ENCODE measurements at regions not wholly inside any gene's neighbourhood (a gene's known extent, or its start where the extent isn't known, plus 50 kb on each side); places are given as distances from the start of the nearest gene placed in this dataset.

- ChIA-PET POLR2A (no interaction called here), CTCF (no interaction called here)
- Mint-ChIP-seq H3K27ac (no peak overlapping the region), H3K4me1 (no peaks in the 10 kb centered on the region), H3K9me3 (ENCODE audit: low read depth) (peaks cover 6% of the 10 kb centered on the region), H3K27me3 (no peaks in the 10 kb centered on the region), H3K36me3 (ENCODE audit: low read depth) (no peaks in the 10 kb centered on the region), H3K4me3 (no peak overlapping the region)
- DNase-seq (no peak), ATAC-seq (no peak)
- intact Hi-C loops (cut with DNase I, micrococcal nuclease): no loop called here
Measured at GRCh38 chr4:63787326-63787725, 621.9 kb downstream of the TECRL start.

GRCh38 chr4:63786171-63786570 lies 623.1 kb downstream of the TECRL start:
- intact Hi-C loops (cut with DNase I, micrococcal nuclease): no loop called here
- Mint-ChIP-seq H3K27me3 (no peaks in the 10 kb centered on the region), H3K4me3 (no peak overlapping the region), H3K4me1 (no peaks in the 10 kb centered on the region), H3K27ac (no peak overlapping the region), H3K9me3 (ENCODE audit: low read depth) (peaks cover 11% of the 10 kb centered on the region), H3K36me3 (ENCODE audit: low read depth) (no peaks in the 10 kb centered on the region)
- no peak for DNase-seq
- no peak for ATAC-seq
- ChIA-PET POLR2A (no interaction called here), CTCF (interaction anchor here (0.6 kb wide), 1 partner anchor 1162 kb away, joined by 5 read pairs; no protein-coding TSS in a partner anchor)

GRCh38 chr4:63784822-63785221 lies 624.4 kb downstream of the TECRL start:
- ChIA-PET CTCF (no interaction called here), POLR2A (no interaction called here)
- ATAC-seq (no peak), DNase-seq (no peak)
- Mint-ChIP-seq H3K36me3 (ENCODE audit: low read depth) (no peaks in the 10 kb centered on the region), H3K27me3 (no peaks in the 10 kb centered on the region), H3K4me3 (no peak overlapping the region), H3K27ac (no peak overlapping the region), H3K4me1 (no peaks in the 10 kb centered on the region), H3K9me3 (ENCODE audit: low read depth) (peaks cover 11% of the 10 kb centered on the region)
- intact Hi-C loops (cut with DNase I, micrococcal nuclease): no loop called here

- Mint-ChIP-seq H3K27ac (no peak overlapping the region), H3K4me3 (no peak overlapping the region), H3K9me3 (ENCODE audit: low read depth) (peaks cover 12% of the 10 kb centered on the region), H3K27me3 (no peaks in the 10 kb centered on the region), H3K4me1 (no peaks in the 10 kb centered on the region), H3K36me3 (ENCODE audit: low read depth) (no peaks in the 10 kb centered on the region)
- CTCF ChIA-PET: no interaction called here
- POLR2A ChIA-PET: no interaction called here
- DNase-seq (no peak), ATAC-seq (no peak)
- intact Hi-C loops (cut with DNase I, micrococcal nuclease): no loop called here
Measured at GRCh38 chr4:63777601-63778000, 631.6 kb downstream of the TECRL start.

- CTCF ChIA-PET: no interaction called here
- POLR2A ChIA-PET: no interaction called here
- H3K36me3 Mint-ChIP-seq (ENCODE audit: low read depth): no peaks in the 10 kb centered on the region
Measured at GRCh38 chr4:63764400-63764799, 644.9 kb downstream of the TECRL start.

GRCh38 chr4:63757929-63758328 lies 651.3 kb downstream of the TECRL start:
- Mint-ChIP-seq H3K4me1 (no peaks in the 10 kb centered on the region), H3K4me3 (no peak overlapping the region), H3K36me3 (ENCODE audit: low read depth) (no peaks in the 10 kb centered on the region), H3K9me3 (ENCODE audit: low read depth) (peaks cover 9% of the 10 kb centered on the region), H3K27me3 (no peaks in the 10 kb centered on the region), H3K27ac (no peak overlapping the region)
- no peak for DNase-seq
- no peak for ATAC-seq
- ChIA-PET POLR2A (no interaction called here), CTCF (no interaction called here)
- intact Hi-C loops (cut with DNase I, micrococcal nuclease): no loop called here

More at GRCh38 chr4:63764400-63764799, 644.9 kb downstream of the TECRL start:
- Mint-ChIP-seq H3K4me1 (no peaks in the 10 kb centered on the region), H3K4me3 (no peak overlapping the region), H3K27ac (no peak overlapping the region), H3K9me3 (ENCODE audit: low read depth) (peaks cover 4% of the 10 kb centered on the region), H3K27me3 (no peaks in the 10 kb centered on the region)
- ATAC-seq (no peak), DNase-seq (no peak)
- intact Hi-C loops (cut with DNase I, micrococcal nuclease): no loop called here

GRCh38 chr4:63742882-63743281 lies 666.4 kb downstream of the TECRL start:
- no peak for DNase-seq
- POLR2A ChIA-PET: no interaction called here
- Mint-ChIP-seq H3K36me3 (ENCODE audit: low read depth) (no peaks in the 10 kb centered on the region), H3K27ac (no peak overlapping the region), H3K4me3 (no peak overlapping the region), H3K27me3 (no peaks in the 10 kb centered on the region), H3K9me3 (ENCODE audit: low read depth) (peaks cover 4% of the 10 kb centered on the region), H3K4me1 (no peaks in the 10 kb centered on the region)
- intact Hi-C loops (cut with DNase I, micrococcal nuclease): no loop called here
- CTCF ChIA-PET: no interaction called here
- ATAC-seq: no peak

- POLR2A ChIA-PET: no interaction called here
- intact Hi-C loops (cut with DNase I, micrococcal nuclease): no loop called here
- Mint-ChIP-seq H3K4me1 (no peaks in the 10 kb centered on the region), H3K9me3 (ENCODE audit: low read depth) (peaks cover 13% of the 10 kb centered on the region), H3K27me3 (no peaks in the 10 kb centered on the region), H3K4me3 (no peak overlapping the region), H3K36me3 (ENCODE audit: low read depth) (no peaks in the 10 kb centered on the region), H3K27ac (no peak overlapping the region)
- CTCF ChIA-PET: interaction anchor here (0.6 kb wide), 1 partner anchor 153 kb away, joined by 3 read pairs; no protein-coding TSS in a partner anchor
- ATAC-seq (no peak), DNase-seq (no peak)
Measured at GRCh38 chr4:63729519-63729918, 679.7 kb downstream of the TECRL start.

- DNase-seq: no peak
- Mint-ChIP-seq H3K27ac (no peak overlapping the region), H3K27me3 (no peaks in the 10 kb centered on the region), H3K36me3 (ENCODE audit: low read depth) (no peaks in the 10 kb centered on the region), H3K4me3 (no peak overlapping the region), H3K9me3 (ENCODE audit: low read depth) (peaks cover 12% of the 10 kb centered on the region), H3K4me1 (no peaks in the 10 kb centered on the region)
- no peak for ATAC-seq
- intact Hi-C loops (cut with DNase I, micrococcal nuclease): no loop called here
- CTCF ChIA-PET: no interaction called here
- POLR2A ChIA-PET: no interaction called here
Measured at GRCh38 chr4:63728480-63729177, 680.6 kb downstream of the TECRL start.

- intact Hi-C loops (cut with DNase I, micrococcal nuclease): no loop called here
- Mint-ChIP-seq H3K9me3 (ENCODE audit: low read depth) (no peaks in the 10 kb centered on the region), H3K4me1 (no peaks in the 10 kb centered on the region), H3K4me3 (no peak overlapping the region), H3K36me3 (ENCODE audit: low read depth) (no peaks in the 10 kb centered on the region), H3K27ac (no peak overlapping the region), H3K27me3 (no peaks in the 10 kb centered on the region)
- ATAC-seq (no peak), DNase-seq (no peak)
- ChIA-PET POLR2A (no interaction called here), CTCF (no interaction called here)
Measured at GRCh38 chr4:63717384-63717783, 691.9 kb downstream of the TECRL start.

GRCh38 chr4:63708661-63709060 lies 700.6 kb downstream of the TECRL start:
- no peak for DNase-seq
- Mint-ChIP-seq H3K27ac (no peak overlapping the region), H3K9me3 (ENCODE audit: low read depth) (peaks cover 2% of the 10 kb centered on the region), H3K36me3 (ENCODE audit: low read depth) (no peaks in the 10 kb centered on the region), H3K4me1 (no peaks in the 10 kb centered on the region), H3K4me3 (no peak overlapping the region), H3K27me3 (no peaks in the 10 kb centered on the region)
- ChIA-PET POLR2A (no interaction called here), CTCF (no interaction called here)
- intact Hi-C loops (cut with DNase I, micrococcal nuclease): no loop called here
- no peak for ATAC-seq

GRCh38 chr4:63700569-63700968 lies 708.7 kb downstream of the TECRL start:
- ChIA-PET CTCF (no interaction called here), POLR2A (no interaction called here)
- ATAC-seq: no peak
- Mint-ChIP-seq H3K4me3 (no peak overlapping the region), H3K27ac (no peak overlapping the region), H3K9me3 (ENCODE audit: low read depth) (peaks cover 5% of the 10 kb centered on the region), H3K27me3 (no peaks in the 10 kb centered on the region), H3K36me3 (ENCODE audit: low read depth) (no peaks in the 10 kb centered on the region), H3K4me1 (no peaks in the 10 kb centered on the region)
- no peak for DNase-seq
- intact Hi-C loops (cut with DNase I, micrococcal nuclease): no loop called here

GRCh38 chr4:63693321-63693720 lies 715.9 kb downstream of the TECRL start:
- no peak overlapping the region for H3K4me3 Mint-ChIP-seq
- peaks cover 14% of the 10 kb centered on the region for H3K9me3 Mint-ChIP-seq (ENCODE audit: low read depth)
- no peaks in the 10 kb centered on the region for H3K27me3 Mint-ChIP-seq

More at GRCh38 chr4:63693321-63693720, 715.9 kb downstream of the TECRL start:
- intact Hi-C loops (cut with DNase I, micrococcal nuclease): no loop called here
- DNase-seq (no peak), ATAC-seq (no peak)
- Mint-ChIP-seq H3K36me3 (ENCODE audit: low read depth) (no peaks in the 10 kb centered on the region), H3K27ac (no peak overlapping the region), H3K4me1 (no peaks in the 10 kb centered on the region)
- ChIA-PET POLR2A (no interaction called here), CTCF (no interaction called here)

All from activated CD4-positive, alpha-beta T cell treated with anti-CD3 and anti-CD28 coated beads for 36 hours (primary cell).